Activated T-helper 1 cell treated with anti-CD3 and anti-CD28 coated beads, Interleukin-12 subunit alpha, Interleukin-12 subunit beta, Interleukin-2, Interleukin-4 antibody, amounts not matched to agents 30 ng/mL and 10 ng/mL and 1 ng/mL, durations not matched to agents 14 hours and 24 hours and 36 hours (primary cell): ENCODE measurements at regions not wholly inside any gene's neighbourhood (a gene's known extent, or its start where the extent isn't known, plus 50 kb on each side); places are given as distances from the start of the nearest gene placed in this dataset.
"Not testable (repeated sequence)": the region's sequence is repeated elsewhere in the genome, so short reads cannot be mapped to it uniquely, and the experiment has no call there.

Experiments
- DNase-seq: peaks from one replicate; pipeline ENCODE4 v3.0.0; 2021; ENCODE audit warnings: low spot score
- H3K27ac Mint-ChIP-seq: one replicate; pipeline ENCODE4 v1.8.0; 2021; ENCODE audit warnings: mild to moderate bottlenecking, mixed read lengths
- H3K27me3 Mint-ChIP-seq: one replicate; pipeline ENCODE4 v1.8.0; 2022; ENCODE audit warnings: mild to moderate bottlenecking, moderate library complexity, mixed read lengths; ENCODE audit not compliant: insufficient read depth
- H3K36me3 Mint-ChIP-seq: one replicate; pipeline ENCODE4 v1.8.0; 2021; ENCODE audit warnings: low read depth, mixed read lengths
- H3K4me1 Mint-ChIP-seq: one replicate; pipeline ENCODE4 v1.8.0; 2021; ENCODE audit warnings: low read depth, mixed read lengths
- H3K4me3 Mint-ChIP-seq: one replicate; pipeline ENCODE4 v1.8.0; 2021; ENCODE audit warnings: mild to moderate bottlenecking, moderate library complexity, mixed read lengths
- H3K9me3 Mint-ChIP-seq: one replicate; pipeline ENCODE4 v1.8.0; 2021; ENCODE audit warnings: mixed read lengths
- intact Hi-C: fragments of 100-400 bp; cut with micrococcal nuclease; formaldehyde crosslinking; loops from one replicate; pipeline ENCODE4 v1.15.1; 2024

DNA sequence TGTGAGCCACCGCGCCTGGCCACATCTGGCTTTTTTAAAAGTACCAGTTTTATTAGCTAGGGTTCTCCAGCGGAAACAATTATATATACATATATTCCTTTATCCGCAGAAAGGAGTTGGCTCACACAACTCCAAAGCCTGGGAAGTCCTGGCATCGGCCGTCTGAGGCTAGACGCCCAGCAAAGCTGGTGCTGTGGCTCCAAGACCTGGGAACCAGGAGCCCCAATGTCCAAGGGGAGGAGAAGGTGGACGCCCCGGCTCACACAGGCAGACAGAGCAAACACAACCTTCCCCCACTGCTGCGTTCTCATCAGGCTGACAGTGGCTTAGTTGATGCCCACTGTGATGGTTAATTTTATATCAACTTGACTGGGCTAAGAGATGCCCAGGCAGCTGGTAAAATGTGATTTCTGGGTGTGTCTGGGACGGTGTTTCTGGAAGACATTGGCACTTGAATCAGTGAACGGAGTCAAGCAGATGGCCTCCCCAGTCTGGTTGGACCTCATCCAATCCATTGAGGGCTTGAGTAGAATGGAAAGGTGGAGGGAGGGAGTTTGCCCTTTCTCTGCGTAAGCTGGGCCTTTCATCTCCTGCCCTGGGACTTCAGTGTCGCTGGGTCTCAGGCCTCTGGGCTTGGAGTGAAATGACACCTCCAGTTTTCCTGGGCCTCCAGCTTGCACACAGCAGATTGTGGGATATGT, 904.4 kb downstream of the BRD1 start:
- intact Hi-C loops: no loop called here
- H3K27me3 Mint-ChIP-seq: no peaks in the 10 kb centered on the region
- no peaks in the 10 kb centered on the region for H3K36me3 Mint-ChIP-seq
- H3K4me1 Mint-ChIP-seq: no peaks in the 10 kb centered on the region
- H3K4me3 Mint-ChIP-seq: no peak overlapping the region
- H3K27ac Mint-ChIP-seq: no peak overlapping the region
- DNase-seq: no peak
- no peaks in the 10 kb centered on the region for H3K9me3 Mint-ChIP-seq

DNA sequence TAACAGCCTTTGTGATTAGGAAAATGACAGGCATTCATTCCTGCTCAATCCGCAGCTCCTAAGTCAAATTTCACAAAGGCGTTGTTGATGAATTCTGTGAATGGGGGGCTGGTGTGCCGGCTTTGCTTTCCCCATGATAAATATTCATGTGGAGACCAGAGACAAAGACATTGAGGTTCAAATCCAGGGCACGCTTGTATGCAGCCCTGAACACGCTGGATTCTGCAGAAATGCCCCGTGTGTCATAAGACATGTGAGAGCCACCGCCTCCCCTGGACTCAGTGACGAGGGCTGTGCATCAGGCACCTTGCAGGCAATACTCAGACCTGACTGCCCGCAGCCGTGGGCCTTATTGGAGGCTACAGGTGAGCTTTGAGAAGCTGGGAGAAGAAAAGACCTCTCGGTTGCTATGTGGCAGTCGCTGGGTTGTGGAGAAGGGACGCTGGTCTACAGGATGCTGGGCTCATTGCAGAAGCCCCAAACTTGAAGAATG, 906.2 kb downstream of the BRD1 start:
- no peak overlapping the region for H3K4me3 Mint-ChIP-seq
- no peak overlapping the region for H3K27ac Mint-ChIP-seq
- H3K27me3 Mint-ChIP-seq: no peaks in the 10 kb centered on the region
- no peaks in the 10 kb centered on the region for H3K36me3 Mint-ChIP-seq
- intact Hi-C loops: no loop called here
- H3K9me3 Mint-ChIP-seq: peaks cover 7% of the 10 kb centered on the region
- no peak for DNase-seq
- H3K4me1 Mint-ChIP-seq: no peaks in the 10 kb centered on the region

DNA sequence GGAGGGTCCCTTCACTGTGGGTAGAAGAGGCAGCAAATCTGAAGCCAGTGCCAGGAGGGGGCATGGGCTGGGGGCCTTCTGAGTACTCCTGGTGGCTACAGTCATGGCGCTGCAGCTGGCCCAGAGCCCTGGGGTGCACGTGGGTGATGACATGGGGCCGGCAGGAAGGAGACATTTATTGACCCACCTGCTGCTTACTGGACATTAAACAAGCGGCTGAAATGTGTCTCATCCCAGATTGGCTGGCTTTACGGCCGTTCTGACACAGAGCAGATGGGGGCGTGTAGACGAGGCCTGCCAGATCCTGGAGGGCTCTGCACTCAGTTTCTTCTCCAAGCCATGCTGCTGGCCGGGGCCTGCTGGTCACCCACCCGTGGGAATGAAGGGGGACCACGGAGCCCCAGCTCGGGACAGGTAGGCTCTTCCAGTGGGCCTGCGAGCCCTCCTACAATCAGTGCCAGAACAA, 906.9 kb downstream of the BRD1 start:
- Mint-ChIP-seq H3K4me1 (no peaks in the 10 kb centered on the region), H3K27me3 (no peaks in the 10 kb centered on the region), H3K27ac (no peak overlapping the region), H3K9me3 (peaks cover 7% of the 10 kb centered on the region), H3K4me3 (no peak overlapping the region), H3K36me3 (no peaks in the 10 kb centered on the region)
- no peak for DNase-seq
- intact Hi-C loops: no loop called here

DNA sequence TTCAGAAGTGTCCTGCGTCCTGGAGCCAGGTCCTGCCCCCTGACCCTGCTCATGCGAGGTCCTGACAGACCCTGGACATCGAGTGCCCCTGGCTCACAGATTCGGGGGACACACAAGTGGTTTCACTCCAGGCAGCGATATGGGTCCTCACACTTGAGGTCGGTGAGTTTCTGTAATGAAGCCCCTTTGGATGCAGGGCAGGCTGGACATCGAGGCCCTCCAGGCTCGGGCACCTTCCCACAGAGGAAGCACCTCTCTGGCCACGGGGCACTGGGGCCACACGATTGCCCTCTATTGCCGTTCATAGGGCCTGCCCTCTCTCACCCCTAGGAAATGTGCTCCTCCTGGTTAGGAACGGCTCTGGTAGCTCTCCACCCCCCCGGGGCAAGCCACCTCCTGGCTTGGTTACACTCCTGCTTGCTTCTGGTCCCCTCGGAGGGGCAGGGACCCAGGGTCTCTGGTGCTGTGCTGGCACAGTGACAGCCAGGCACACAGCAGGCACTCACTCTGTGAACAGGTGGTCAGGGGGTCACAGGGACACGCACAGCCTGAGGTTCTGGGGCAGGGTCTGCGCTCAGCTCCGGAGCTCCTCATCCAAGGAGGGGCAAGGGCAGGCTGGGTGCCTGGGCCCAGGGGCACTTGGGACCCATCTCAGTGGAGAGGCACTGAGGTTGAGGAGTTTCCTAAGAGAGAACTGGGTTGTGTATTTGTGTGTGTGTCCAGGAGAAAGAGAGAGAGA, 907.7 kb downstream of the BRD1 start:
- no peaks in the 10 kb centered on the region for H3K36me3 Mint-ChIP-seq
- peaks cover 7% of the 10 kb centered on the region for H3K9me3 Mint-ChIP-seq
- no peak overlapping the region for H3K27ac Mint-ChIP-seq
- no peaks in the 10 kb centered on the region for H3K27me3 Mint-ChIP-seq
- H3K4me1 Mint-ChIP-seq: no peaks in the 10 kb centered on the region
- no peak for DNase-seq
- no peak overlapping the region for H3K4me3 Mint-ChIP-seq
- intact Hi-C loops: no loop called here

DNA sequence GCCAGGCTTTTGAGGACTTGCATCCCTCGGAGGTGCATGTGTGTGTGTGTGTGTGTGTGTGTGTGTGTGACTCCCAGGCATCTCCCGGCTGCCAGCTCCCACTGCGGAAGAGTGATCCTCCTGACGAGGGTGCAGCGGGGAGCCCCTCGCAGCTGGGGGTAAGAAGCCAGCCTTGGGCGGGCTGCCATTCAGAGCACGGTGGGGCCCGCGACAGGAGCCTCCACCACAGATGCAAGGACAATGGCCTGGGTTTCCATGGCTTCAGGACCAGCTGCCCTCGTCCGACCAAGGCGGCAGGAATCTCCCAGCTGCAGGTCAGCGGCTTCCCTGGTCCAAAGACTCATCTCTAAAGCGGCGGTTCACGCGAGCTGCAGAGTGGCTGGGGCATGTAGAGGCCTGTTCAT, 908.5 kb downstream of the BRD1 start:
- H3K4me3 Mint-ChIP-seq: no peak overlapping the region
- no peaks in the 10 kb centered on the region for H3K4me1 Mint-ChIP-seq
- DNase-seq: no peak
- no peak overlapping the region for H3K27ac Mint-ChIP-seq
- intact Hi-C loops: no loop called here
- no peaks in the 10 kb centered on the region for H3K36me3 Mint-ChIP-seq
- peaks cover 11% of the 10 kb centered on the region for H3K9me3 Mint-ChIP-seq
- no peaks in the 10 kb centered on the region for H3K27me3 Mint-ChIP-seq

DNA sequence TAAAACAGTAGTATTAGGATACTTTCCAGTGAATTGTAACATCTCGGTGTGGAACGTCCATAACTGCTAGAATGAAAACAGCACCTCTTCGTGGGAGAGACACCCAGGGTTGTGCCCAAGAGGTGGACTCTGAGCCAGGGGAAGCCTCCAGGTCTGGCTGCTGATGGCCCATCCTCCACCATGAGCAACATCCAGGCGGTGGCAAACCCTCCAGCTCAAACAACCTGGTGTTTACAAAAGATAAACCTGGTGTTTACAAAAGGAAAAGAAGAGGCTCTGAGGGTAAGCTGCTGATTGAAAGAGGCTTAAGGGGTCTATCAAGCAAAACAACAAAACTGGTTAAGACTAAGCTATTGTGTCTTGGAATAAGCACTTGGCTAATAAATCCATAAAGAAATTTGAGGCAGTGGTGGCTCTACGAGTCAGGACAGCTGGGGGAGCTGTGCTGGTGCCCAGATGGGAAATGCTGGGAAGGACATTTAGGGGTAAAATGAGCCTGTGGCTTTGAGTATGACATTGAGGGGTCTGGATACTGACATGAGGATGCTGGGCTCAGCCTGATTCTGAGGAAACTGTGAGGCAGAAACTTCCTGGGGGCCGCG, 909.0 kb downstream of the BRD1 start:
- H3K4me3 Mint-ChIP-seq: no peak overlapping the region
- intact Hi-C loops: no loop called here
- no peaks in the 10 kb centered on the region for H3K4me1 Mint-ChIP-seq
- no peak for DNase-seq
- H3K27ac Mint-ChIP-seq: no peak overlapping the region
- peaks cover 12% of the 10 kb centered on the region for H3K9me3 Mint-ChIP-seq
- H3K36me3 Mint-ChIP-seq: no peaks in the 10 kb centered on the region
- H3K27me3 Mint-ChIP-seq: no peaks in the 10 kb centered on the region

DNA sequence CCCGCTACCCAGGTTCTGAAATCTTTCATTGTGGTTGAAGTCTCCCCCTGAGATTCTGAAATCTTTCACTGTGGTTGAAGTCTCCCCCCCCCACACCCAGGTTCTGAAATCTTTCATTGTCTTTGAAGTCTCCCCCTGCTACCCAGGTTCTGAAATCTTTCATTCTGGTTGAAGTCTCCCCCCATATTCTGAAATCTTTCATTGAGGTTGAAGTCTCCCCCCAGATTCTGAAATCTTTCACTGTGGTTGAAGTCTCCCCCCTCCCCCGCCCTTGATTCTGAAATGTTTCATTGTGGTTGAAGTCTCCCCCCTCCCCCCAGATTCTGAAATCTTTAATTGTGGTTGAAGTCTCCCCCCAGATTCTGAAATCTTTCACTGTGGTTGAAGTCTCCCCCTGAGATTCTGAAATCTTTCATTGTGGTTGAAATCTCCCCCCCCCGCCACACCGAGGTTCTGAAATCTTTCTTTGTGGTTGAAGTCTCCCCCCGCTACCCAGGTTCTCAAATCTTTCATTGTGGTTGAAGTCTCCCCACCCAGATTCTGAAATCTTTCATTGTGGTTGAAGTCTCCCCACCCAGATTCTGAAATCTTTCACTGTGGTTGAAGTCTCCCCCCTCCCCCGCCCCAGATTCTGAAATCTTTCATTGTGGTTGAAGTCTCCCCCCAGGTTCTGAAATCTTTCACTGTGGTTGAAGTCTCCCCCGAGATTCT, 915.2 kb downstream of the BRD1 start:
- Mint-ChIP-seq H3K9me3 (peaks cover 23% of the 10 kb centered on the region), H3K27ac (peak overlapping the region; percentile 23)
- DNase-seq, intact Hi-C loops, H3K27me3 Mint-ChIP-seq, H3K4me1 Mint-ChIP-seq, H3K4me3 Mint-ChIP-seq, H3K36me3 Mint-ChIP-seq: not testable (repeated sequence)

DNA sequence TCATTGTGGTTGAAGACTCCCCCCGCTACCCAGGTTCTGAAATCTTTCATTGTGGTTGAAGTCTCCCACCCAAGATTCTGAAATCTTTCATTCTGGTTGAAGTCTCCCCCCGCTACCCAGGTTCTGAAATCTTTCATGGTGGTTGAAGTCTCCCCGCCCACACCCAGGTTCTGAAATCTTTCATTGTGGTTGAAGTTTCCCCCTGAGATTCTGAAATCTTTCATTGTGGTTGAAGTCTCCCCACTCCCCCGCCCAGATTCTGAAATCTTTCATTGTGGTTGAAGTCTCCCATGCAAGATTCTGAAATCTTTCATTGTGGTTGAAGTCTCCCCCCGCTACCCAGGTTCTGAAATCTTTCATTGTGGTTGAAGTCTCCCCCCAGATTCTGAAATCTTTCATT, 916.0 kb downstream of the BRD1 start:
- H3K27me3 Mint-ChIP-seq, H3K4me1 Mint-ChIP-seq, DNase-seq, intact Hi-C loops, H3K4me3 Mint-ChIP-seq, H3K27ac Mint-ChIP-seq, H3K36me3 Mint-ChIP-seq: not testable (repeated sequence)
- peaks cover 17% of the 10 kb centered on the region for H3K9me3 Mint-ChIP-seq

DNA sequence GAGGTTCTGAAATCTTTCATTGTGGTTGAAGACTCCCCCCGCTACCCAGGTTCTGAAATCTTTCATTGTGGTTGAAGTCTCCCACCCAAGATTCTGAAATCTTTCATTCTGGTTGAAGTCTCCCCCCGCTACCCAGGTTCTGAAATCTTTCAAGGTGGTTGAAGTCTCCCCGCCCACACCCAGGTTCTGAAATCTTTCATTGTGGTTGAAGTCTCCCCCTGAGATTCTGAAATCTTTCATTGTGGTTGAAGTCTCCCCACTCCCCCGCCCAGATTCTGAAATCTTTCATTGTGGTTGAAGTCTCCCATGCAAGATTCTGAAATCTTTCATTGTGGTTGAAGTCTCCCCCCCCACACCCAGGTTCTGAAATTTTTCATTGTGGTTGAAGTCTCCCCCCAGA, 916.6 kb downstream of the BRD1 start:
- H3K27me3 Mint-ChIP-seq, H3K4me3 Mint-ChIP-seq, intact Hi-C loops, DNase-seq, H3K36me3 Mint-ChIP-seq, H3K4me1 Mint-ChIP-seq, H3K27ac Mint-ChIP-seq: not testable (repeated sequence)
- H3K9me3 Mint-ChIP-seq: peaks cover 16% of the 10 kb centered on the region

DNA sequence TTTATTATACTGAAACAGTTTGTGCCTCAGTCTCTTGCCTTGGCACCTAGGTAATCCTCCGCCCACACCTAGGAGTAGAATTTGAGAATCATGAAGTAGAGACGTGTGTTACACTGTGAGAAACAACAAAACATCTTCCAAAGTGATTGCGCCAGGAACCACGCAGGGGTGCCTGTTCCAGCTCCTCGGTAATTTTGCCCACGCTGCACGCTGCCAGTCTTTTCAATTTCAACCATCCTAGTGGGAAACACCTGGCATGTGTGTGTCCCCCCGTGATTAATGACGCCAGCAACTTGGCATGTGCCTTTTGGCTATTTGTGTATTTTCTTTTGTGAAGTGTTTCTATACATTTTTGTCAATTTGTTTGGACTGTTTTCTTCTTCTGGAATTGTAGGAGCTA, 919.1 kb downstream of the BRD1 start:
- H3K4me1 Mint-ChIP-seq: no peaks in the 10 kb centered on the region
- H3K9me3 Mint-ChIP-seq: peaks cover 11% of the 10 kb centered on the region
- H3K27me3 Mint-ChIP-seq: peaks cover 4% of the 10 kb centered on the region
- no peak overlapping the region for H3K4me3 Mint-ChIP-seq
- H3K27ac Mint-ChIP-seq: no peak overlapping the region
- no peaks in the 10 kb centered on the region for H3K36me3 Mint-ChIP-seq
- intact Hi-C loops: no loop called here
- no peak for DNase-seq

DNA sequence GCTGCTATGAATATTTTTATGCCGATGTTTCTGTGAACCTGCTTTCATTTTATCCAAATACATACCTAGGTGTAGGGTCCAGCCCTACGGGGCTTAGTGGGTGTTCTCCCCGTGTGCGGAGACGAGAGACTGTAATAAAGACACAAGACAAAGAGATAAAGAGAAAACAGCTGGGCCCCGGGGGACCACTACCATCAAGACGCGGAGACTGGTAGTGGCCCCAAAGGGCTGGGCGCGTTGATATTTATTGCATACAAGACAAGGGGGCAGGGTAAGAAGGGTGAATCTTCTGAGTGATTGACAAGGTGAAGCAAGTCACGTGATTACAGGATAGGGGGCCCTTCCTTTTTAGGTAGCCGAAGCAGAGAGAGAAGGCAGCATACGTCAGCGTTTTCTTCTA, 920.1 kb downstream of the BRD1 start:
- H3K4me1 Mint-ChIP-seq: no peaks in the 10 kb centered on the region
- intact Hi-C loops: no loop called here
- no peaks in the 10 kb centered on the region for H3K36me3 Mint-ChIP-seq

DNA sequence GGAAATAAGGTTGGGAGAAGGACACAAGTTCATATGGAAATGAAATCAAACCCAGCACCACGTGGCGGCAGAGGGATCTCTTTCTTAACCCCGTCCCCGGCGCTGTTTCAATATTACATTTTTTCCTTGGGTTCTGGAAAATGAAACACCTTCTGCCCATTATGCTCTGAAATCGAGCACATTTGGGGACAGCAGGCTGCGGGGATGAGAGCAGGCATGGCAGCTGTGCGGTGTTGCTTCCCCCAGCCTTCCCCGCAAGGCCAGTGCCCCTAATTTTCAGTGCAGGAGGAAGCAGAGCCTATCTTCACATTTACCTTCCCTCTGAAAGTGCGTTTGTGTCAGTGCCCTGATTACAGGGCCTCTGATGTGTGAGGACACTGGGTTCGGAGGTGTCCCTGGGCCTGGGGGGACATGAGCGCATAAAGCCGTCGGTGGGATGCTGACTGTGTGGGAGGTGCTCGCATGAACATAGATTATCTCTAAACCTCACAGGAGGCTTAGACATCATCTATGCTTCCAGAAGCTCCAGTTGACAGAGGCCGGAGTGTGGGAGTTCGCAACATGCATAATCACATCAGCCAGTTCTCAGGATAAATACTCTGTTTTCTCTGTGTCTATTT, 921.3 kb downstream of the BRD1 start:
- H3K4me3 Mint-ChIP-seq: no peak overlapping the region
- no peaks in the 10 kb centered on the region for H3K9me3 Mint-ChIP-seq
- intact Hi-C loops: no loop called here
- DNase-seq: no peak
- H3K4me1 Mint-ChIP-seq: no peaks in the 10 kb centered on the region
- no peak overlapping the region for H3K27ac Mint-ChIP-seq
- no peaks in the 10 kb centered on the region for H3K36me3 Mint-ChIP-seq
- peaks cover 2% of the 10 kb centered on the region for H3K27me3 Mint-ChIP-seq

More for the DNA sequence above, 920.1 kb downstream of the BRD1 start:
- Mint-ChIP-seq H3K4me3 (no peak overlapping the region), H3K27me3 (peaks cover 2% of the 10 kb centered on the region), H3K9me3 (peaks cover 4% of the 10 kb centered on the region), H3K27ac (no peak overlapping the region)
- no peak for DNase-seq
